ENCODE measurements at regions not wholly inside any gene's neighbourhood (a gene's known extent, or its start where the extent isn't known, plus 50 kb on each side); places are given as distances from the start of the nearest gene placed in this dataset.

- H3K9ac ChIP-seq (replicated peaks; ENCODE audit: extremely low read depth, insufficient read depth, low read length), result no peak overlapping the region
These were observed 96.4 kb upstream of the TAF11L2 start for GRCh38 chr5:17401470-17402288.

More at GRCh38 chr5:17401470-17402288, 96.4 kb upstream of the TAF11L2 start:
- dilution Hi-C loops (cut with MboI; ENCODE audit: extremely low pct_ligation_motif_present, low sequenced_read_pairs) (no loop called here), intact Hi-C loops (cut with micrococcal nuclease) (no loop called here)
- ChIA-PET CTCF (interaction anchor here (1.8 kb wide), 1 partner anchor 185 kb away, joined by 6 read pairs; no protein-coding TSS in a partner anchor), POLR2A (no interaction called here)
- Histone ChIP-seq H3K4me2 (ENCODE audit: insufficient read depth, low read length) (no peak overlapping the region), H2AFZ (ENCODE audit: low read depth, low read length) (no peak overlapping the region), H3K27ac (ENCODE audit: insufficient read depth, low read depth, low read length) (no peak overlapping the region), H4K20me1 (replicated peaks; ENCODE audit: control insufficient read depth, extremely low read depth, insufficient read depth, low read length) (no peaks in the 10 kb centered on the region), H3K9me3 (replicated peaks; ENCODE audit: control insufficient read depth, insufficient read depth, low read length) (no peaks in the 10 kb centered on the region), H3K4me3 (replicated peaks in 1 of 3; ENCODE audit: insufficient read depth in 1 of 3, low read depth in 1 of 3, low read length in 3 of 3) (no peak overlapping the region), H3K27me3 (ENCODE audit: control insufficient read depth in 2 of 2, insufficient read depth in 2 of 2, low read length in 2 of 2) (peaks cover 10 to 39% of the 10 kb centered on the region in 2 experiments), H3K79me2 (ENCODE audit: control insufficient read depth, insufficient read depth, low read length) (no peaks in the 10 kb centered on the region), H3K9me1 (replicated peaks; ENCODE audit: control insufficient read depth, extremely low read depth, insufficient read depth, low read length) (no peaks in the 10 kb centered on the region), H3K36me3 (ENCODE audit: control insufficient read depth in 2 of 2, extremely low read depth in 1 of 2, insufficient read depth in 2 of 2, low read length in 2 of 2) (no peaks in the 10 kb centered on the region), H3K4me1 (ENCODE audit: control insufficient read depth, extremely low read depth, insufficient read depth, low read length) (no peaks in the 10 kb centered on the region)
- no TSS peak for BruUV-seq (replicated peaks)
- no peak for TF ChIP-seq CTCF (IDR thresholded peaks at IDR 0.05; ENCODE audit: extremely low read depth in 1 of 2, insufficient read depth in 1 of 2, low read depth in 1 of 2, low read length in 2 of 2)
- TF ChIP-seq JUN (IDR thresholded peaks at IDR 0.05; ENCODE audit: borderline replicate concordance, insufficient read depth, insufficient read length, low read depth), result no peak
- no peak for TF ChIP-seq POLR2A (IDR thresholded peaks at IDR 0.05; ENCODE audit: low read depth, low read length)
- TF ChIP-seq EZH2 (IDR thresholded peaks at IDR 0.05; ENCODE audit: borderline replicate concordance, low read depth, low read length, severe bottlenecking), result no peak
- TF ChIP-seq POLR2AphosphoS5 (IDR thresholded peaks at IDR 0.05; ENCODE audit: insufficient read depth, low read depth, low read length), result no peak
- TF ChIP-seq FOS (IDR thresholded peaks at IDR 0.05; ENCODE audit: borderline replicate concordance, insufficient read depth, low read length), result no peak
- FAIRE-seq (no peak), DNase-seq (ENCODE audit: low read depth, low spot score) (no peak)
